OCI-LY7 (cell line): ENCODE measurements at regions not wholly inside any gene's neighbourhood (a gene's known extent, or its start where the extent isn't known, plus 50 kb on each side); places are given as distances from the start of the nearest gene placed in this dataset.
"Not testable (repeated sequence)": the region's sequence is repeated elsewhere in the genome, so short reads cannot be mapped to it uniquely, and the experiment has no call there.

Experiments
- BruUV-seq: library from RNA; stranded (reverse); fragments of 400-500 nt; replicated peaks from 2 replicates; lab custom pipeline; 2021; lab: Mats Ljungman, UMichigan
- CTCF ChIA-PET: fragments of 300-600 bp; sonication (Branson Sonifier 250); formaldehyde crosslinking; loops from one replicate; lab custom pipeline; 2022; ENCODE audit warnings: antibody characterized with exemption; ENCODE audit not compliant: unreplicated experiment; lab: Charles Lee
- POLR2A ChIA-PET: fragments of 300-600 bp; sonication (Branson Sonifier 250); formaldehyde crosslinking; loops from one replicate; lab custom pipeline; 2022; ENCODE audit warnings: antibody characterized with exemption; lab: Charles Lee
- DNase-seq: peaks from one replicate; pipeline ENCODE4 v3.0.0-alpha.2; 2015; ENCODE audit warnings: low spot score
- H2AFZ ChIP-seq: fragments of 200-600 bp; sonication (generic), shearing (Covaris generic); 2 replicates; pipeline ENCODE4 v1.6.1; 2014; ENCODE audit warnings: mild to moderate bottlenecking, antibody characterized with exemption, low read length, moderate library complexity
- H3K27ac ChIP-seq: fragments of 200-600 bp; sonication (generic); 2 replicates; pipeline ENCODE4 v1.5.1; 2014; ENCODE audit warnings: mixed run types, low read depth, mild to moderate bottlenecking, moderate library complexity, low read length, inconsistent platforms; ENCODE audit not compliant: poor library complexity, severe bottlenecking
- H3K36me3 ChIP-seq: fragments of 200-600 bp; sonication (generic); 2 replicates; pipeline ENCODE4 v1.6.1; 2014; ENCODE audit warnings: mild to moderate bottlenecking, antibody characterized with exemption, low read length, moderate library complexity, mixed read lengths; ENCODE audit not compliant: insufficient read depth
- H3K4me1 ChIP-seq: fragments of 200-600 bp; sonication (generic); 2 replicates; pipeline ENCODE4 v1.5.1; 2014; ENCODE audit warnings: mild to moderate bottlenecking, low read length; ENCODE audit not compliant: insufficient read depth, poor library complexity, severe bottlenecking
- H3K4me2 ChIP-seq: fragments of 200-600 bp; sonication (generic); 2 replicates; pipeline ENCODE4 v1.6.1; 2014; ENCODE audit warnings: mild to moderate bottlenecking, low read length
- H3K4me3 ChIP-seq: fragments of 200-600 bp; sonication (generic); 2 replicates; pipeline ENCODE4 v1.5.1; 2014; ENCODE audit warnings: mild to moderate bottlenecking, low read depth, low read length; ENCODE audit not compliant: poor library complexity, severe bottlenecking
- H3K79me2 ChIP-seq: fragments of 200-600 bp; sonication (generic); 2 replicates; pipeline ENCODE4 v1.6.1; 2016; ENCODE audit warnings: low read depth, mild to moderate bottlenecking, low read length, moderate library complexity, mixed read lengths; ENCODE audit not compliant: insufficient read depth
- H3K9me2 ChIP-seq: fragments of 200-600 bp; sonication (generic); 2 replicates; pipeline ENCODE4 v1.6.1; 2016; ENCODE audit warnings: mild to moderate bottlenecking, low read length, mixed read lengths; ENCODE audit not compliant: insufficient read depth
- H3K9me3 ChIP-seq: fragments of 200-600 bp; sonication (generic); 2 replicates; pipeline ENCODE4 v1.6.1; 2014; ENCODE audit warnings: mild to moderate bottlenecking, mixed run types, low read length, mixed read lengths
- H4K20me1 ChIP-seq: fragments of 200-600 bp; sonication (generic); 2 replicates; pipeline ENCODE4 v1.6.1; 2014; ENCODE audit warnings: mild to moderate bottlenecking, antibody characterized with exemption, low read length, moderate library complexity, mixed read lengths; ENCODE audit not compliant: insufficient read depth
- EZH2phosphoT487 ChIP-seq: fragments of 200-600 bp; sonication (generic); IDR thresholded peaks from 2 replicates; pipeline ENCODE4 v1.6.1; 2018; ENCODE audit warnings: low read depth, borderline replicate concordance, mild to moderate bottlenecking, mixed run types, antibody characterized with exemption, low read length, moderate library complexity, mixed read lengths
- intact Hi-C: fragments of 100-400 bp; cut with micrococcal nuclease; formaldehyde crosslinking; loops from one replicate; pipeline ENCODE4 v1.10.0; 2022; ENCODE audit not compliant: unreplicated experiment
- TF ChIP-seq, protein P1 (sequence below): fragments of 200-600 bp; sonication (generic); conservative IDR thresholded peaks from 2 replicates; pipeline ENCODE4 v1.5.1; 2014; ENCODE audit warnings: mild to moderate bottlenecking, antibody characterized with exemption, low read length, moderate library complexity, mixed read lengths

DNA sequence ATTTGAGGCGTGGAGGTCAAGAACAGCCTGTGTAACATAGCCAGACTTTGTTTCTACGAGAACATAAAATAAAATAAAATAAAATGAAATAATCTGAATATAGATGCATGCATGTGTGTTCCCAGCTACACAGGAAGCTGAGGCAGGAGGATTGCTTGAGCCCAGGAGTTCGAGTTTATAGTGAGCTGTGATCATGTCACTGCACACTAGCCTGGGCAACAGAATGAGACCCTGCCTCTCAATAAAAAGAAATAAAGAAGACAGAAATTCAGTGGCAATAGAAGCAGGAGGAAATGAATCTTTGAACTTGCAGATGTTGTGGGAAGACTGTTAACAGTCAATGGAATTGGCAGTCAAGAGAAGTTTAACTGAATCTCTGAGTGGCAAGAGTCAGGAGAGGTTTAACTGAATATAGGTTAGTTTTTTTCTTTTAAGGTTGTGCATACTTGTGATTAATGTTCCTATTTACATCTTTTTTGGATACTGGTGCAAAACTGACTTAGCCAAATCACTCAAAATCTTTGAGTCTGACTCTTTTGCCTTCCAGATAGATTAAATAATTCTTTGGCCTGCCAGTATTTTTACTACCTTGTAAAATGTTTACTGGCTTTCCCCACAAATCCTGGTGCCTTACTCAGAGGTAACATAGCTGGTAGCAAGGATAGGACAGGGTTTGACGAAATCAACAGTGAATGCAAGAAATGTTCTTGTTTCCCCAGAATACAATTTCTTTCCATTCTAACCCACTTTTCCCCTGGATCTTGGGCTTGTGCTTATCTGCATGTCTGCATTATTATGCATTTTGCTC lies 361.4 kb downstream of the PDCD6IP start:
- CTCF ChIA-PET = no interaction called here

DNA sequence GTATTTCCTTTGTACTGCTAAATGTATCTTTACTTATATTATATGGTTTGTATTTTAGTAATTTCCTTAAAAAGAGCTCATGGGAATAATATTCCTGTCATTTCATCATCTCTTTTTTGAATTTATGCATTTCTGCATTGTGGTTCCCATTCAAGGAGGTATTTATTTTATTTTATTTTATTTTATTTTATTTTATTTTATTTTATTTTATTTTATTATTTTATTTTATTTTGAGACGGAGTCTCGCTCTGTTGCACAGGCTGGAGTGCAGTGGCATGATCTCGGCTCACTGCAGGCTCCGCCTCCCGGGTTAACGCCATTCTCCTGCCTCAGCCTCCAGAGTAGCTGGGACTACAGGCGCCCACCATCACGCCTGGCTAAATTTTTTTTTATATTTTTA lies 371.2 kb downstream of the PDCD6IP start:
- H3K4me2 ChIP-seq, DNase-seq, BruUV-seq, H3K9me3 ChIP-seq, H3K79me2 ChIP-seq, H3K4me1 ChIP-seq, H4K20me1 ChIP-seq, H3K9me2 ChIP-seq, H2AFZ ChIP-seq, H3K27ac ChIP-seq, H3K36me3 ChIP-seq, intact Hi-C loops, H3K4me3 ChIP-seq: not testable (repeated sequence)
- CTCF ChIA-PET = interaction anchor here (0.9 kb wide), 1 partner anchor 63 kb away, joined by 3 read pairs; no protein-coding TSS in a partner anchor
- POLR2A ChIA-PET = interaction anchor here (0.5 kb wide), 1 partner anchor 223 kb away, joined by 3 read pairs; no protein-coding TSS in a partner anchor

More for the DNA sequence above, 361.4 kb downstream of the PDCD6IP start:
- Histone ChIP-seq H3K27ac (no peak overlapping the region), H3K36me3 (no peaks in the 10 kb centered on the region), H3K9me3 (no peaks in the 10 kb centered on the region), H3K4me2 (no peak overlapping the region), H2AFZ (no peak overlapping the region), H3K79me2 (no peaks in the 10 kb centered on the region), H3K4me1 (no peaks in the 10 kb centered on the region), H4K20me1 (no peaks in the 10 kb centered on the region), H3K9me2 (no peaks in the 10 kb centered on the region), H3K4me3 (no peak overlapping the region)
- DNase-seq = no peak
- POLR2A ChIA-PET = interaction anchor here (0.6 to 0.7 kb wide), 2 partner anchors 33 kb away, joined by 3 to 4 read pairs; no protein-coding TSS in a partner anchor
- intact Hi-C loops = no loop called here
- no TSS peak for BruUV-seq
- TF ChIP-seq EZH2phosphoT487 = no peak
- TF ChIP-seq, protein P1, sequence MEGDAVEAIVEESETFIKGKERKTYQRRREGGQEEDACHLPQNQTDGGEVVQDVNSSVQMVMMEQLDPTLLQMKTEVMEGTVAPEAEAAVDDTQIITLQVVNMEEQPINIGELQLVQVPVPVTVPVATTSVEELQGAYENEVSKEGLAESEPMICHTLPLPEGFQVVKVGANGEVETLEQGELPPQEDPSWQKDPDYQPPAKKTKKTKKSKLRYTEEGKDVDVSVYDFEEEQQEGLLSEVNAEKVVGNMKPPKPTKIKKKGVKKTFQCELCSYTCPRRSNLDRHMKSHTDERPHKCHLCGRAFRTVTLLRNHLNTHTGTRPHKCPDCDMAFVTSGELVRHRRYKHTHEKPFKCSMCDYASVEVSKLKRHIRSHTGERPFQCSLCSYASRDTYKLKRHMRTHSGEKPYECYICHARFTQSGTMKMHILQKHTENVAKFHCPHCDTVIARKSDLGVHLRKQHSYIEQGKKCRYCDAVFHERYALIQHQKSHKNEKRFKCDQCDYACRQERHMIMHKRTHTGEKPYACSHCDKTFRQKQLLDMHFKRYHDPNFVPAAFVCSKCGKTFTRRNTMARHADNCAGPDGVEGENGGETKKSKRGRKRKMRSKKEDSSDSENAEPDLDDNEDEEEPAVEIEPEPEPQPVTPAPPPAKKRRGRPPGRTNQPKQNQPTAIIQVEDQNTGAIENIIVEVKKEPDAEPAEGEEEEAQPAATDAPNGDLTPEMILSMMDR = no peak

DNA sequence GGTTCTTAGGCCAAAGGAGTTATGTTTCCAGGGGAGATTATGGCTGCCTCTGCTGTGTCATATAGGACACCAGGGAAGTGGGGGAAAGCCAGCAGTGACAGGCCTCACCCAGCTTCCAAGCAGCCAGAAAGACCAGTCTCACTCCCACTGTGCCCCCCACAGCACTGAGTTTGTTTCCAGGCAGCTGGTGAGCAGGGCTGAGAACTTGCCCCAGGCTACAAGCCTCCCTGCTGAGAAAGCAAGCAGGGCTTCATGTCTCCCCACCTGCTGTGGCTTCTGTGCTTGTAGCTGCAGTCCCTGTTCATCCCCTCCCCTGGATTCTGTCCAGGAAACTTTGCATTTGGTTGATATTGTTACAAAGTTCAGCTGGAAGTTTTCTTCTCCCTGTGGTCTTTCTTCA lies 376.3 kb downstream of the PDCD6IP start:
- no peak overlapping the region for H3K27ac ChIP-seq
- BruUV-seq = no TSS peak
- H3K4me1 ChIP-seq = peaks cover 10% of the 10 kb centered on the region
- H4K20me1 ChIP-seq = no peaks in the 10 kb centered on the region
- no peaks in the 10 kb centered on the region for H3K9me2 ChIP-seq
- H3K4me2 ChIP-seq = no peak overlapping the region
- no peaks in the 10 kb centered on the region for H3K36me3 ChIP-seq
- no peak for DNase-seq
- no peaks in the 10 kb centered on the region for H3K9me3 ChIP-seq
- H3K4me3 ChIP-seq = no peak overlapping the region
- TF ChIP-seq, protein P1 = no peak
- no peak for TF ChIP-seq EZH2phosphoT487
- intact Hi-C loops = no loop called here
- POLR2A ChIA-PET = no interaction called here
- CTCF ChIA-PET = no interaction called here
- 0 out of 2 replicates have a peak overlapping the region, but pooled peaks have one; percentile 84 for H2AFZ ChIP-seq
- H3K79me2 ChIP-seq = no peaks in the 10 kb centered on the region
